MM.1S (cell line): ENCODE measurements at regions not wholly inside any gene's neighbourhood (a gene's known extent, or its start where the extent isn't known, plus 50 kb on each side); places are given as distances from the start of the nearest gene placed in this dataset.

Source experiments
- DNase-seq: peaks from one replicate; pipeline ENCODE4 v3.0.0-alpha.2; 2015
- H2AFZ ChIP-seq: fragments of 300-600 bp; sonication (generic); 2 replicates; pipeline ENCODE4 v1.6.0; 2016; ENCODE audit warnings: antibody characterized with exemption, low read length
- H3F3A ChIP-seq: fragments of 300-600 bp; sonication (generic); 2 replicates; pipeline ENCODE4 v1.6.1; 2016; ENCODE audit warnings: mild to moderate bottlenecking, antibody characterized with exemption, low read length, moderate library complexity, mixed read lengths; ENCODE audit not compliant: insufficient read depth
- H3K27ac ChIP-seq: fragments of 300-600 bp; sonication (generic); 2 replicates; pipeline ENCODE4 v1.5.1; 2016; ENCODE audit warnings: mild to moderate bottlenecking, low read length
- H3K27me3 ChIP-seq: fragments of 300-600 bp; sonication (generic); replicated peaks from 2 replicates; pipeline ENCODE4 v1.6.0; 2016; ENCODE audit warnings: low read length; ENCODE audit not compliant: insufficient read depth
- H3K36me3 ChIP-seq: fragments of 300-600 bp; sonication (generic); replicated peaks from 2 replicates; pipeline ENCODE4 v1.6.1; 2016; ENCODE audit warnings: mild to moderate bottlenecking, low read length, mixed read lengths; ENCODE audit not compliant: insufficient read depth
- H3K4me1 ChIP-seq: fragments of 300-600 bp; sonication (generic); 2 replicates; pipeline ENCODE4 v1.6.1; 2016; ENCODE audit warnings: low read length, mixed read lengths
- H3K4me2 ChIP-seq: fragments of 300-600 bp; sonication (generic); 2 replicates; pipeline ENCODE4 v1.6.0; 2016; ENCODE audit warnings: low read depth, low read length
- H3K4me3 ChIP-seq: fragments of 300-600 bp; sonication (generic); 2 replicates; pipeline ENCODE4 v1.5.1; 2016; ENCODE audit warnings: low read length, mixed read lengths
- H3K79me2 ChIP-seq: fragments of 300-600 bp; sonication (generic); 2 replicates; pipeline ENCODE4 v1.6.1; 2016; ENCODE audit warnings: mixed run types, low read length, mixed read lengths
- H3K9ac ChIP-seq: fragments of 300-600 bp; sonication (generic); 2 replicates; pipeline ENCODE4 v1.6.1; 2016; ENCODE audit warnings: low read length, mixed read lengths
- H3K9me2 ChIP-seq: fragments of 300-600 bp; sonication (generic); replicated peaks from 2 replicates; pipeline ENCODE4 v1.6.1; 2016; ENCODE audit warnings: mild to moderate bottlenecking, low read length, mixed read lengths; ENCODE audit not compliant: insufficient read depth
- H3K9me3 ChIP-seq: fragments of 300-600 bp; sonication (generic); replicated peaks from 2 replicates; pipeline ENCODE4 v1.6.1; 2016; ENCODE audit warnings: mild to moderate bottlenecking, low read length, mixed read lengths; ENCODE audit not compliant: insufficient read depth
- H4K20me1 ChIP-seq: fragments of 300-600 bp; sonication (generic); 2 replicates; pipeline ENCODE4 v1.6.1; 2016; ENCODE audit warnings: mild to moderate bottlenecking, low read length, moderate library complexity, mixed read lengths; ENCODE audit not compliant: insufficient read depth
- EZH2 ChIP-seq: fragments of 300-600 bp; sonication (generic); optimal IDR thresholded peaks from 2 replicates; pipeline ENCODE3; 2017; ENCODE audit warnings: low read depth, mild to moderate bottlenecking, antibody characterized with exemption, low read length, mixed read lengths
- EZH2phosphoT487 ChIP-seq: fragments of 300-600 bp; sonication (generic); IDR thresholded peaks from 2 replicates; pipeline ENCODE4 v1.6.1; 2018; ENCODE audit warnings: antibody characterized with exemption, low read length
- TF ChIP-seq, protein P1 (sequence below): fragments of 300-600 bp; sonication (generic); IDR thresholded peaks from 2 replicates; pipeline ENCODE4 v1.5.1; 2016; ENCODE audit warnings: antibody characterized with exemption, low read length, mixed read lengths

DNA sequence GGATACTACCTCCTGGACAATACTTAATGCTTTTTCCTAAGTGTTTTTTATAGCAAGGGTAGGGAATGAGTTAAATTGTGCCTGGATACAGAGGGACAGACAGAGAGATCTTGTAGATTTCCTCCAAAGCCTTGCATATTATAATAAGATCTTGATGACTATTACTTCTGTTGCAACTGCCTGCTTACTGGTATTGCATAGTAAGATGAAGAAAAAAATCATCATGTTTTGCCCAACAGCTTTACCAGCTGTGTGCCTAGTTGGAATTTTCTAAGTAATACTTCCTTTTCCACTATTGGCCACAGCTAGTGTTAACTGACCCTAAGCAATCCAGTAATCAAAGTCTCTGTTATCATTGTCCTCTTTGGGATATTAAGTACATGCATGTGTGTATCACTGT is 139.0 kb downstream of the DCK start:
- Histone ChIP-seq H3K9ac (no peak overlapping the region), H3K9me2 (no peaks in the 10 kb centered on the region), H4K20me1 (no peaks in the 10 kb centered on the region), H3F3A (no peaks in the 10 kb centered on the region), H3K36me3 (no peaks in the 10 kb centered on the region), H3K4me1 (no peaks in the 10 kb centered on the region), H3K79me2 (no peaks in the 10 kb centered on the region), H3K27ac (no peak overlapping the region), H3K4me3 (no peak overlapping the region), H3K27me3 (no peaks in the 10 kb centered on the region), H2AFZ (no peak overlapping the region), H3K4me2 (no peak overlapping the region), H3K9me3 (no peaks in the 10 kb centered on the region)
- DNase-seq, result no peak
- TF ChIP-seq EZH2phosphoT487, result no peak
- TF ChIP-seq, protein P1, sequence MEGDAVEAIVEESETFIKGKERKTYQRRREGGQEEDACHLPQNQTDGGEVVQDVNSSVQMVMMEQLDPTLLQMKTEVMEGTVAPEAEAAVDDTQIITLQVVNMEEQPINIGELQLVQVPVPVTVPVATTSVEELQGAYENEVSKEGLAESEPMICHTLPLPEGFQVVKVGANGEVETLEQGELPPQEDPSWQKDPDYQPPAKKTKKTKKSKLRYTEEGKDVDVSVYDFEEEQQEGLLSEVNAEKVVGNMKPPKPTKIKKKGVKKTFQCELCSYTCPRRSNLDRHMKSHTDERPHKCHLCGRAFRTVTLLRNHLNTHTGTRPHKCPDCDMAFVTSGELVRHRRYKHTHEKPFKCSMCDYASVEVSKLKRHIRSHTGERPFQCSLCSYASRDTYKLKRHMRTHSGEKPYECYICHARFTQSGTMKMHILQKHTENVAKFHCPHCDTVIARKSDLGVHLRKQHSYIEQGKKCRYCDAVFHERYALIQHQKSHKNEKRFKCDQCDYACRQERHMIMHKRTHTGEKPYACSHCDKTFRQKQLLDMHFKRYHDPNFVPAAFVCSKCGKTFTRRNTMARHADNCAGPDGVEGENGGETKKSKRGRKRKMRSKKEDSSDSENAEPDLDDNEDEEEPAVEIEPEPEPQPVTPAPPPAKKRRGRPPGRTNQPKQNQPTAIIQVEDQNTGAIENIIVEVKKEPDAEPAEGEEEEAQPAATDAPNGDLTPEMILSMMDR, result no peak
- no peak for TF ChIP-seq EZH2

DNA sequence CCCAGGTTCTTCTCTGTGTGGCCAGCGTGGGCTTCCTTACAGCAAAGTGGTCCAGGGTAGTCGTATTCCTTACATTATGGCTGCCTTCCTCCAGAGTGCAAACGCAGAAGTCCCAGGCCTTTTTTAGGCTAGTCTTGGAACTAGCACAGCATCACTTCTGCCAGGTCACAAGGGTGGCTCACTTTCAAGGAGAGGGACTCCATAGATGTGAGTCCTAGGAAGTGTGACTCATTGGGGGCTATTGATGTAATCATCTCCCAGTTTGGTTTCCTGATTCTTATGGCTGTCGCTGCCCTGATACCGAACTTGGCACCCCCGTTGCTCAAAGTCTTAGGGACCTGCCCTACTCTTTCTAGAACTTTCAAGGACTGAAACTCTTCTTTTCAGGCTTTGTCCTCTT is 140.0 kb downstream of the DCK start:
- Histone ChIP-seq H3F3A (no peaks in the 10 kb centered on the region), H3K4me2 (no peak overlapping the region), H3K4me1 (no peaks in the 10 kb centered on the region), H4K20me1 (no peaks in the 10 kb centered on the region), H3K27me3 (no peaks in the 10 kb centered on the region), H3K9me2 (no peaks in the 10 kb centered on the region), H3K9me3 (no peaks in the 10 kb centered on the region), H3K79me2 (no peaks in the 10 kb centered on the region), H3K9ac (no peak overlapping the region), H3K27ac (no peak overlapping the region), H3K4me3 (no peak overlapping the region), H3K36me3 (no peaks in the 10 kb centered on the region), H2AFZ (no peak overlapping the region)
- no peak for DNase-seq
- no peak for TF ChIP-seq EZH2phosphoT487
- TF ChIP-seq EZH2, result no peak
- TF ChIP-seq, protein P1, result no peak

DNA sequence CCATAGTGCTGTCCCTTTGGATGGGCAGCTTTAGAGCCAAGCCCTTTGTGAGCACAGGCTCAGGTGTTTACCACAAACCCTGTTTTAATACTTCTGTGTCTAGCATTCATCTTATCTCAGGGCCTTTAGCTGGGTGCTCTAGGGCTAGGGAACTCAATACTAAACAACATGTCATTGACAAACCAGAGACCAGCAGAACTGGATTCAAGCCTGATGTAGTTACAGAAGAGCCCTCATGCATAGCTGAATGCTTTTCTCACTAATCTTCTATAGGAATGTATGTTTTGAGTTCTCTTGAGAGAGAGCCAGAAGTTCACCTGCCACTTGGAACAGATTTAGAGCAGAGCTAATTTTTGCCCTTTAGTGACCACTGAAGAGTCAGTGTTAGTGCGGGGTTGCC is 142.6 kb downstream of the DCK start:
- H4K20me1 ChIP-seq, result no peaks in the 10 kb centered on the region
- H3K4me3 ChIP-seq, result no peak overlapping the region
- TF ChIP-seq, protein P1, result no peak
- TF ChIP-seq EZH2phosphoT487, result no peak
- TF ChIP-seq EZH2, result no peak
- no peaks in the 10 kb centered on the region for H3K27me3 ChIP-seq
- H3K4me1 ChIP-seq, result 0 out of 2 replicates have a peak, but pooled peaks cover 3% of the 10 kb centered on the region
- H3F3A ChIP-seq, result no peaks in the 10 kb centered on the region
- DNase-seq, result no peak
- no peaks in the 10 kb centered on the region for H3K79me2 ChIP-seq
- no peak overlapping the region for H2AFZ ChIP-seq
- no peak overlapping the region for H3K27ac ChIP-seq
- no peak overlapping the region for H3K9ac ChIP-seq
- no peaks in the 10 kb centered on the region for H3K9me2 ChIP-seq
- H3K36me3 ChIP-seq, result no peaks in the 10 kb centered on the region
- H3K9me3 ChIP-seq, result no peaks in the 10 kb centered on the region
- no peak overlapping the region for H3K4me2 ChIP-seq
